Testis (tissue), 2 donors: ENCODE measurements at regions not wholly inside any gene's neighbourhood (a gene's known extent, or its start where the extent isn't known, plus 50 kb on each side); places are given as distances from the start of the nearest gene placed in this dataset.

Source experiments
- CTCF ChIP-seq, 3 experiments: fragments of 450-650 bp in 2 of 3; fragments of 200-600 bp in 1 of 3; sonication (generic) in 1 of 3; IDR thresholded peaks; one replicate each; pipeline ENCODE4 v1.5.1; 2016 to 2019; ENCODE audit warnings: antibody characterized with exemption in 3 of 3, mild to moderate bottlenecking in 2 of 3, moderate library complexity in 1 of 3
- POLR2A ChIP-seq: fragments of 450-650 bp; IDR thresholded peaks from one replicate; pipeline ENCODE4 v1.6.1; 2017; ENCODE audit warnings: antibody characterized with exemption, mild to moderate bottlenecking, moderate library complexity

GRCh38 chr18:22318745-22319407, 98.8 kb downstream of the CTAGE1 start:
- TF ChIP-seq CTCF (IDR thresholded peaks at IDR 0.05) (no peak), POLR2A (no peak)
